CD4-positive, alpha-beta T cell treated with Interleukin-12 subunit alpha and Interleukin-12 subunit beta, for 1 hour (primary cell): ENCODE measurements at regions not wholly inside any gene's neighbourhood (a gene's known extent, or its start where the extent isn't known, plus 50 kb on each side); places are given as distances from the start of the nearest gene placed in this dataset.

Experiments used
- DNase-seq: peaks from one replicate; pipeline ENCODE4 v3.0.0-alpha.2; 2020

DNA sequence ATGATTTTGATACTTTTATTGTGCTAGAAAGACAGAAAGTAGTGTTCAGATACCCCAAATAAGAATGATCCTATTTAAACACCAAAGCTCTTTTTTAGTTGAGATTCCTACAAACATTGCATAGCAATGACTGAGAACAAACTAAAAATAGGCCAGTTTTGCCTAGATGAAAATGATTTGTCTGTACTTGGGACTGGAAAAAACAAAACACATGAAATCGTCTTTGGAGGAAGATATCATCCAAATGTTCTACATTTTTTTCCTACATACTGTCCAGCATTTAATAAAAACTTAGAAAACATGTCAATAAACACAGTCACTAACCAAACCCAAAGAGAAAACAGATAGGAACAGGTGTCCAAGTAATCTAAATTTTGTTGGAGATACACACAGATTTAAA, 111.6 kb upstream of the MEOX2 start:
- no peak for DNase-seq

DNA sequence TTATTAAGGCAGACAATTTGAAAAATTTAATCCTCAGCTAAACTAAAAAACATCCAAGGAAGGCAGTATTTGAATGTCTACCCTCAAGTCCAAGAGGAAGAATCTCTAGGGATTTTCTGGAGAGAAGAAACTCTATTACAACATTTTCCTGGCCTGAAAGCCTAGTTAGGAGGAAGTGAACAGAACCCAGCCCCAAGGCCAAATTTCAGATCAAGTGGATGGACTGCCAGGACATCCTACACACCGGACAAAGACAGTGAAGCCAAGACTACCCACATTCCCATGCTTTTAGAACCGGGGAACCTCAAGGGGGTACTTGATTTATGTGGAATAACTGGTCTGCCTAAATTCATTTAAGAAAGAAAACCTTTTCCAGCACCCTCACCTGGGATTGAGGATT, 108.9 kb upstream of the MEOX2 start:
- DNase-seq: no peak

DNA sequence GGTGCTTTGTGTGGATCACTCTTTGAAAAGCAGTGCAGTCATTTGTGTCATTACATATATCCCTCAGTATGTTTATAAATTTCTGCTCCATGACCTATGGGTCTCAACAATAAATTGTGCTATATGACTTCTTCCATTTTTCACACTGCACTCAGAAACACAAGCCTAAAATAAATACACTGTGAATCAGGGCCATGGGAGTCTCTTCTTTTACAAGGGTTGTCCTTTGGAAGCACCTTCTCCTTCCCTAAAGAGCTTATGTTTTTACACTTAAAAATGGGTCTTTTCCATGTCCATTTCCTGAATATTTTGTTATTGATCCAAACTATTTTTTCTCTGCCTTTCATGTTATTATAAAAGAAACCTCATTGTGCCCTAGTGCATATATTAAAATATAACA, 108.3 kb upstream of the MEOX2 start:
- no peak for DNase-seq

DNA sequence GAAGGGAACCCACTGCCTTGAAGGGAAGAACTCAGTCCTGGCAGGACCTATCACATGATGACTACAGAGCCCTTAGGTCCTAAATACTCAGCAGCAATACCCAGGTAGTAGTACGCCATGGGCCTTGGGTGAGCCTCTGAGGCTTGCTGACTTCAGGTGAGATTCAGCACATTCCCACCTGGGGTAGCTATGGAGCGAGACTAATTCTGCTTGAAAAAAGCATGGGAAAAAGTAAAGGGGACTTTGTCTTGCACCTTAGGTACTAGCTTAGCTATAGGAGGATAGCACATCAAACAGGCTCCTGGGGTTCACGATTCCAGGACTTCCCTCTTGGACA, 98.2 kb upstream of the MEOX2 start:
- DNase-seq: no peak

DNA sequence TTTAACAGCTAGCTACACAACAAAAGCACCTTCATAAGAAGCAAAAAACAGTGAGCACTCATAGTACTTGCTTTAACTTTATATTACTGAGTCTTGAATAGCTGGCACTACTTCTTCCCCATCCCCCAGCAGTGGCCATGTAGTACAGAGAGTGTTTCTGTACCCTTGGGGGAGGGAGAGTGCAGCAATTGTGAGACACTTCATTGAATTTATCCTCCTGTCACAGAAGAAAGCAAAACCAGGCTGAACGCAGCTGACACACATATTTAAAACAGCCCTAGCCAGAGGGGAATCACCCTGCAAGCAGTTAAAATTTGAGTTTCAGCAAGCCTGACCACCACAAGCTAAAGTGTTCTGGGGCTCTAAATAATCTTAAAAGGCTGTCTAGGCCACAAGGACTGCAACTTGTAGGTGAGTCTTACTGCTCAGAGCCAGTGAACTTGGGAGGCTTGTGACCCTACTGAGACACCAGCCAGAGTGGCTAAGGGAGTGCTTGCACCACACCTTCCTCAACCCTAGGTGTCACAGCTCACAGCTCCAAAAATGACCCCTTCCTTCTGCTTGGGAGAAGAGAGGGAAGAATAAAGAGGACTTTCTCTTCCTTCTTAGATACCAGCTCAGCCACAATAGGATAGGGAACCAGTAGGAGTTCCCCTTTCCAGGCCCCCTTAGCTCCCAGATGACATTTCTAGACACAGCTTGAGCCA, 97.7 kb upstream of the MEOX2 start:
- DNase-seq: no peak

DNA sequence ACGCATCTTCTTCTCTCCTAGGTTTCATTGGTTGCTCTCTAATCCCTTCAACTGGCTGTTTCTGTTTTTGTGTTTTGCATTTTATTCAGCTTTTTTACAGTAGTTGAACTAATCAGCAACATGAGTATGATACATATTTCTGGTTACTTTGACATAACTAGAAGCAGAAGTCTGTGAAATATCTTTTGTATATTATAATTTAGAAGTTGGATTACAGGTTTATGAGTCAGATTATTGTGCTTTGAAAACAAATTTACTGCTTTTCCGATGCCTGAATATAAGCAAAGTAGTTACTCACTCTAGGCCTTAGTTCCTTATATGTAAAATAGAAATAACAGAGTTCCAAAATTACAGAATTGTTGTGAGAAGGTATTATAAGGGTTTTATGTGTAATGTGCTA, 96.2 kb upstream of the MEOX2 start:
- no peak for DNase-seq

DNA sequence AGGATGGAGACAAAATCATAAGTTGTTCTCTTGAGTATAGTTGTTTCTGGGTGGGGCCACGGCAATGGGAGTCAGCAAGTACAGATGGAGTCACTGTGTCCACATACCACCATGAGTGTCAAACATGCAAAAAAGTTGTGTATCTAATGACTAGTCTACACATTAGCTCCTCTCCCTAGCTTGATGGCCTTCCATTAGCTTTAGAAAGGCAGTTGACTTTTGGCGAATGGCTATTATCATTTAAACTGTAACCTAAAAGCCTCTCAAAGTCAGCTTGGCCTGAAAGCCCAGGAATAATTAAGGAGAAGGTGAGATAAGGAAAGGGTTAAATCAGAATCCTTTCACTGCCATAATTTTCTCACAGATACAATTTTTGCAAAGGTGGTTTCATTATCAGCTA, 95.5 kb upstream of the MEOX2 start:
- DNase-seq: no peak

DNA sequence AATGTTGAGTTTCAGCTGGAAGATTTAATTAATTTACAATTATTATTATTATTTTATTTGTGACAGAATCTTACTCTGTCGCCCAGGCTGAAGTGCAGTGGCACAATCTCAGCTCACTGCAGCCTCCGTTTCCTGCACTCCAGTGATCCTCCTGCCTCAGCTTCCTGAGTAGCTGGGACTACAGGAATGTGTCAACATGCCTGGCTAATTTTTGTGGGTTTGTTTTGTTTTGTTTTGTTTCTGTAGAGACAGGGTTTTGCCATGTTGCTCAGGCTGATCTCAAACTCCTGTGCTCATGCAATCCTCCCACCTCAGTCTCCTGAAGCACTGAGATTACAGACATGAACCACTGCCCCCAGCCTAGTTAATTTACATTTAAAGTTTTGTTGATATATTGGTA, 93.8 kb upstream of the MEOX2 start:
- DNase-seq: no peak

DNA sequence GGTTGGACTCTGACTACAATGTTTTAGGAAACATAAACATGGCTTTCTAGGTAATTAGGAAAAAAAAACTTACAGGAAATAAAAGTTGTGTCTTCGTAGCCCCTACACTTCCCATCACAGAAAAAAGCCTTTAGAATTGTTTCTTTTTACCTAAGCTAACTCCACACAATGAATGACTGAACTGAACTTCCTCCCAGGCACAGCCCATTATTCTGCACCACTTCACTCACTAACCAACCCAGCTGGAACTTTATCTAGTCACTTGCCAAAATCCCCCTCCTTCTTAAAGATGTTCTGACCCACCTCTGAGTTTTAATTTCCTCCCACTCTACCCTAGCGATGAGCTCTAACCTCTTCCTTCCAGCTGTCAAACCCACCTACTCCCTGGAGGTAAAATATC, 91.7 kb upstream of the MEOX2 start:
- no peak for DNase-seq

DNA sequence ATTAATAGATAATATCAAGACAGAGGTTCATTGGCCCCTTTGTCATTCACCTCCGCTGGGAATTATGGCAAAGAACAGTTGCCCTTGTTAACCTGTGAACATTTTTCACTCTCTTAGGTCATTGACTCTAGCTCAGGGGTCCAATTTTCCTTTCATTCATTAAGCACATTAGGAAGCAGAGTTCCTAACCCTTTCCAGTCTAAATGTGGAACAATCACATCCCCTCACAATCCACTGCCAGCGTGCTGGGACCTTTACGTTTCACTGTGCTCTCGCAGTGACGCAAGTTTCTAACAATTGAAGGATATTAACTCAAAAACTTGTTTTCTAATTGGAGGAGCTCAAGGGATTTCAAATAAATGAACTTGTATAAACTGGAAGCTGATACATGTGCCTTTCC, 79.3 kb upstream of the MEOX2 start:
- DNase-seq: no peak

DNA sequence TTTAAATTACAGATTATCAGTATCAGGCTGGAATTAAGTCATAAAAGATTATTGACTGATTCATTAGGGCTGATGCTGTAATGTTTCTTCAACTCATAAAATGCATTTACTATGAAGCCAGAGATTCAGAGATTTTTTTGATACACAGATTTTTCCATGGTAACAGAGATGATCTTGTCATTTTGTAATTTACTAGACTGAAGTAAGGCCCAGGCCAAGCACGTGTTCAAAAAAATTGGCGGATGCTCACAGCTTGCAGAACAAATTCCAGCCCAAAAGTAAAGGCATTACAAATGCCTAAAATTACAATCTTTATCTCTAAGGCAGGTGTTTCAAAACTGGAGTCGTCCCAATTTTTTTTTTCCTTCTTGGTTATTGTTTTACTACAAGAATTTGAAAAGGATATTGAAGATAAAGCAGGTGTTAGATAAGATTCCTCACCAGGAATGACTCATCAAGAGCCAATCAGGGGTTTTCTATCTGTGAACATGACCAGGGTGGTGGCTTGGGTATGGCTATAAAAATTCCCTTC, 78.4 kb upstream of the MEOX2 start:
- DNase-seq: no peak

DNA sequence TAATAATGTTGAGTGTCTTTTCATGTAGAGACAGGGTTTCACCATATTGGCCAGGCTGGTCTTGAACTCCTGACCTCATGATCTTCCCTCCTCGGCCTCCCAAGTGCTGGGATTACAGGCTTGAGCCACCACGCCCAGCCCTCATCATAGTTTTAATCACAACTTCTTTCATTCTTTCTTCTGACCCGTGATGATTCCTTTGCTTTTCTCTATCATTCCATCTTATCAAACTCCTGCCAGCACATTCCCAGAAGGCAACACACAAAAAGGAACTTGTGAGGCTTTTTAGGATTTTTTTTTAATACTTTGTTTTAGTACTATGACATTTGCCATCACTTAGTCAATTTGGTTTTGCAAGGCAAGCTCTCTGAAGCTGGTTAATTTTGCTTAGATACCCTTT, 77.5 kb upstream of the MEOX2 start:
- DNase-seq: no peak

DNA sequence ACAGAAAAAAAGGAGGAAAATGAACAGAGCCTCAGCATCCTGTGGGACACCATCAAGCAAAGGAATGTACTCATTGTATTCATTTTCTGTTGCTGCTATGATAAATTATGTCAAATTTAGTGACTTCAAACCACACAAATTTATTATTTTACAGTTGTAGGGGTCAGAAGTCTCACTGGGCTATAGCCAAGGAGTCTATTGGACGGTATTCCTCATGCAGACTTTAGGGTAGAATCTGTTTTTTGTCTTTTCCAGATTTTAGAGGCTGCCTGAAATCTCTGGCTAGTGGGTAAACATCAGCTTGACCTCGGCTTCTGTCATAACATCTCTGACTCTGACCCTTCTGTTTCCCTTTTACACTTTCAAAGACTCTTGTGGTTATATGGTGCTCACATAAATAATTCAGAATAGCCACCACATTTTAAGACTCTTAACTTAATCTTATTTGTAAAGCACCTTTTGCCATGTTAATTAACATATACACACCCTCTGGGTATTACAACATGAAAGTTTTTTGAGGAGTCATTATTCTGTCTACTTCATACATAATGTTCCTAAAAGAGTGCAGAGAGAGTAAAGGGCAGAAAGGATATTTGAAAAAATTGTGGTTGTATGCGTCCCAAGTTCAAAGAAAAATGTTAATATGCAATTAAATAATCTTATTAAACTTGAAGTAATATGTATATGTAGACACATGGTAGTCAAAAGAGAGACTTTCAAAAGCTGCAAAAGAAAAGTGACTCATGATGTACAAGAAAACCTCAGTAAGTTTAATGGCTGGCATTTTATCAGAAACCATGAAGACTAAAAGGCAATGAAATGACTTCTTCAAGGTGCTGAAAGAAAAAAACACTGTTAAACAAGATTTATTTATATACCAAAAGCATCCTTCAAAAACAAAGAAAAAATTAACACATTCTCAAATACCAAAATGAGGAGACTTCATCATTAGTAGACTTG, 70.8 kb upstream of the MEOX2 start:
- DNase-seq: no peak

DNA sequence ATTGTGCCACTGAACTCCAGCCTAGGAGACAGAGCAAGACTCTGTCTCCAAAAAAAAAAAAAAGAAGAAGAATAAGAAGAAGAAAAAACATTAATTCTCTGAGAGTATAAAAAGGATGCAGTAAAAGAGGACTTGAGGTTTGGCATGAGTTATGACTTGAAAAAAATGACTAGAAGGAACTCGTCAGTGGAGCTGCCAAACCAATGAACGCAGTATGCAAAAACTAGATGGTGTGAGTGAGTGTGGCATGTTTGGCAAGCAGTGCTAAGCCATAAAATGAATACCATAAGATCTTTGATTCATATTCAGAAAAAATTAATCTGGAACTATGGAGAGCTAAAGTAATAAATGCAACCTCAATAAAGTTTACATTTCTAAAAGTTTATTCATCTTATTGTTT, 68.6 kb upstream of the MEOX2 start:
- no peak for DNase-seq

DNA sequence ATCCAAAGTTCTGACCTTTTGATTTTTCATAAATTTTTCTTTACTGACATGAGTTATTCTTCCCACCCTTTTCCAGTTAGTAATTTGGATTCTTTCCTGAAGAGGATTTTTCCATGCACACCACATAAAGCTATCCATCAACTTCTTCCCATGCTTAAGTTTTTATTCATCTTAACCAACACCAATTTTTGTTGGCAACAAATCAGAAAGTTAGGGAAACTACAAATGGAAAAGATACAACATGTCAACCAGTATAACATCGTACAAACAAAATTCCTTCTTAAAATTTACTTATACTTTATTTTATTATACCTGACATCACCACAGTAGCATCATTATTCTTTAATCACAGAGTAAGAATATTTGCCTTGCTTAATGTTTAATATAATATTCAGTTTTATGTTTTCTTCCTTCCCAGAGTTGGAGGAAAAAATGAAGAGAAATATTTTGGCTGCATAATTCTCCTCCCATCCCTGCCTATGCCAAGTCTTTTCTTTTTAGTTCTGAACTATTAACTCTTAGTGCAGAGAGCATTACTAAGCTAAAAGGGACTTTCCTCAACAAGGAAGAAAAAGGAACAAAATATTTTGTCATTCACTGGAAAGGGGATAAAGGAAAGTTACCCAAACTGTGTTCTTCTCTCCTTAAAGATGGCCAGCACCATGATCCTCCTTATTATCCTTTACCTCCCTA, 67.5 kb upstream of the MEOX2 start:
- no peak for DNase-seq

DNA sequence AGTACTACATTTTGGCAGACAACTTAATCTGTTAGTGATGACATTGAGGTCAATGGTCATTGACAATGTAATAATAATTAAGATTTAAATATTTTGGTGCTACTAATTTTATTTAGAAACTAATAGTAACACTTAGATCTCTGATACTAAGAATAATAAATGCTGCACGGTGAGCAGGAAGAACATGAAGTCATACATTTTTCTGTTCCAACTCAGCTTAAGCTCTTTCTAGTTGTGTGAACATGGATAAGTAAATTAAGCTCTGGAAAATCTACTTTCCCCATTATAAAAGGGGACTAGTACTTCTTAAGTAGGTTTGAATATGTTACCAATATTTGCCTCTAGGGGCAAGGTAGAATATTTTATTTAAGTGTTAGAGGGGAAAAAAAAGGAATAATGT, 65.9 kb upstream of the MEOX2 start:
- no peak for DNase-seq

DNA sequence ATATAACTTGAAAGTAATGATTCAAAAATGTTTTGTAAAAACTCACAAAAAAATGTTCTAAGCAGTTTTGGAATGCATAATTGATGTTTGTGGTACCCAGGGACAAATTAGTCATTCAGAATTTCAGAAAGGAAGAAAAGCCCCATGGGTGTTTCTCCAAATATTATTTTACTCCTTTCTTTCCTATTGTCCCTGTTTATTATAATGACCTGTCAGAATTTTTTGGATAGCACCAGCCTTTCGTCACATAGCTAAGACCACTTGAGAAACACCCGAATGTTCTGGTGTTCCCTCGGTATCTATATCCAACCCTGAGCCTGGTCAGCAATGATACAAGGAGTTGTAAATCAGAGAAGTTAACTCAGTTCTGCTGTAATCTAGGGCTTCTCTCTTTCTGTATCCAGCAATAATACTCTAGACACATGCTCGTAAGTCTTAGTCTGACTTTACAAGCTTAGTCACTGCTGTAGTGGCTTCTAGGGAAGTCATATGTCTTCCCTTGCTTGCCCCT, 64.8 kb upstream of the MEOX2 start:
- no peak for DNase-seq

DNA sequence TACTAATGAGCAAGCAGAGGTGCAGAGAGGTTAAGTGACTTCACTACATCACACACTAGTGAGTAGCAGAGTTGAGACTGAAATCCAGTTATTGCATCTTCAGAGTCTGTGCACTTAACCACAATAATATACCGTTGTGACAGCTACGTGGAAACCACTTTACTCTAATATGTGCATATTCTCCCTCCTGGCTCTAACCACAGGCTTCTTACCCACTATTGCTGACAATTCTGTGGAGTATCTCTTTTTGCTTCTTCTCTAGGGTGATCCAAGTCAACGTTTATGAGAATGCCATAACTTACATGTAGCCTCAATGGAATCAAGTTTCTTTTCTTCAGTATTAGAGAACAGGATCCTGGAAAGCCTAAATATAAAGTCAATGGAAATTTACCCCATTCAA, 64.2 kb upstream of the MEOX2 start:
- DNase-seq: no peak

DNA sequence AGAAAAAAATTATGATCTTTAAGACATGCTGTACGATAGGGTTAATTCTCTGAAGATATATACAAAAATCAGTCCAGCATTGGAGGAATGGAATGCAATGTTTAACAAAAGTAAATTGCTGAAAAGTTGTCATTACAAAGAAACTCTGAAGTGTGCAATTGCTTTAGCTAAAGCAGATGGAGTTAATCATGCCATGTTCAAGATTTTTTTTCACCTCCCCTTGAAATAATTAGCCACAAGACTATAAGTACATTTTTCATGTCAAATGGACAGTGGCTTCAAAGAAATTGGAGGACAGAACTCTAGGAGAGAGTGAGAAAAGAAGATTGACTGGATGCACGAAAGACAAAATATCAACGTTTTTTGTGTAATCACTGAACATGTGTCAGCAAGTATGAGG, 63.1 kb upstream of the MEOX2 start:
- no peak for DNase-seq

DNA sequence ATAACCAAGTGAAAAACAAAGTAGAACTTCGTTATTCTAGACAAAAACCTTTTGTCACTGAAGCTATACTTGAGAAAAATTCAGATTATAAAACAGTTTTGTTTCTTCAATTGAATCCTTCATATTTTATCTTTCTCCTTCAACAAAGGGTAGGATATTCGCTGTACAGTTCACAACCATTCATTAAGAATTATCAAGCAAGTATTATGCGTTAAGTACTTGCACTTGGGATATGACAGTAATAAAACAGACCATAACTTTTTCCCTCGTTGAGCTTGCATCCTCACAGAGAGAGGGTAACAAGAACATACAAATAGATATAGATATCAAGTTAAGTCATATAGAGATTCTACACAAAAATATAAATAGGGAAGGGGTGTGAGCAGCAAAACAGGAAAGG, 61.2 kb upstream of the MEOX2 start:
- DNase-seq: no peak

DNA sequence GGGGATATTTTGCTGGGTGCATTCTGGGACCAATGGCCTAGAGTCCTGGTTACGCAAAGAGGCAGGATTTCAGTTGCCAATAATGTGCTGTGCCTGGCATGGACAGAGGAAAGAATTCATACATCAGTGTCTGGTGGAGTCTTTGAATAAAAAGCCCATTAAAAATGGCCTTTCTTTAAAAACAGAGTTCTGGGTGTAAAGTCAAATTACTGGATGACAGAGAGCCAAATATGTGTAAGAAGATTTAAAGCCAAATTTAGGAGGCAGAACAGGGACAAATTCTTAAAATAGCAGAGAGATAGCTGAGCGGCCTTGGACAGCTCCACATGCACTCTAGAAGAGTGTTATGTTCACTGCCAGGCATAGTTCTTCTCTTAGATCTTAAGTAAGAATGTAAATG, 60.8 kb upstream of the MEOX2 start:
- DNase-seq: no peak

DNA sequence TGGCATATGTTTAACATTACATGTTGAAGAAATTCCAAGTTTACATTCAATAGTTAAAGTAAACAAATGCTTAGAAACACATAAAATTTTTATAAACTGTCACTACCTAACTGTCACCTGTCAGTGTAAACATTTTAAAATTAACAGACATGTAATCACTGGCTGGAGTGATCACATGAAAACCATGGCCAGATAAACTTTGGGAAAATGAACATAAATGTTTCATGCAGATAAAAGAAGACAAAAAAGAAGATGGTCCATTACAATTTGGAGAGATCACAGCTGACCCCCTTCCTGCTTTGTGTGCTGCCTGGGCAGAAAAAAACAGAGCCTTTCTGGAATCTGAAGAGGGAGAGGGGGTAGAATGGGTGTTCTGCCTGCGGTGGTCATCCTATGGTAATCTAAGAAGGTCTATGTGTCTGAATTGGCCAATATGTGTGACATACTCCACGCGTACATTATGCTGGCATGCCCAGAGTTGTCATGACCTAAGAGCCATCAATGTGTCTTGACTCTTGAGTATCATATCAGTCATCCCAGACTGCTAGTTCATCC, 57.5 kb upstream of the MEOX2 start:
- DNase-seq: no peak

DNA sequence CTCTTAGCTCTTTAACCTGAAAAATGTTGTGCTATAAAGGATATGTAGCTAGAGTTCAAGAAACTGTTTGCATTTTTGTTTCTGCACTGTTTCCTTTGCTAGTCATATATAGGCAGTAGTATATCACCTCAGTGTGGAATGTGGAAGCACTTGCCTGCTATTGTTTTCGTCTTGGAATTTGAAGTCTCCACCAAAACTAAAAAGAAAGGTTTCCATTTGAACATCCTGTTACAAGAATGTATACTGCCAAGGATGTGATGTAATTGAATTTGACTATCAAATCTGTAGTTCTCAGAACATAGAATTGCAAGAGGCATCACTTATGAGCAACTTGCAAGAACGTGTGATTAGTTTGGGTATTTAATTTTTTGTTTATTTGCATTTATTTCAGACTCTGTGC, 51.1 kb upstream of the MEOX2 start:
- no peak for DNase-seq
